IMR-90 (cell line): ENCODE measurements at regions not wholly inside any gene's neighbourhood (a gene's known extent, or its start where the extent isn't known, plus 50 kb on each side); places are given as distances from the start of the nearest gene placed in this dataset.
"Not testable (repeated sequence)": the region's sequence is repeated elsewhere in the genome, so short reads cannot be mapped to it uniquely, and the experiment has no call there.

Experiments
- BHLHE40 ChIP-seq: fragments of 150-350 bp; IDR thresholded peaks from 2 replicates; pipeline ENCODE4 v1.6.1; 2016; ENCODE audit warnings: mild to moderate bottlenecking, low read depth, low read length
- CEBPB ChIP-seq: IDR thresholded peaks from 2 replicates; pipeline ENCODE4 v1.6.1; 2012; ENCODE audit warnings: low read depth, low read length, improper control_type of control experiment
- CHD1 ChIP-seq: IDR thresholded peaks from 2 replicates; pipeline ENCODE4 v1.6.1; 2012; ENCODE audit warnings: low read depth, low read length, improper control_type of control experiment
- CTCF ChIP-seq: conservative IDR thresholded peaks from 2 replicates; pipeline ENCODE4 v1.5.1; 2012; ENCODE audit warnings: mild to moderate bottlenecking, low read depth, low read length, improper control_type of control experiment
- ELK1 ChIP-seq: fragments of 150-350 bp; IDR thresholded peaks from 2 replicates; pipeline ENCODE4 v1.6.1; 2016; ENCODE audit warnings: low read depth, mild to moderate bottlenecking, low read length, moderate library complexity, borderline replicate concordance
- FOS ChIP-seq: fragments of 150-350 bp; IDR thresholded peaks from 2 replicates; pipeline ENCODE4 v1.6.1; 2016; ENCODE audit warnings: low read depth, low read length
- MAFK ChIP-seq: IDR thresholded peaks from 2 replicates; pipeline ENCODE4 v1.6.1; 2012; ENCODE audit warnings: low read depth, low read length, improper control_type of control experiment
- MAZ ChIP-seq: IDR thresholded peaks from 2 replicates; pipeline ENCODE4 v1.6.1; 2012; ENCODE audit warnings: low read depth, mild to moderate bottlenecking, low read length, improper control_type of control experiment, moderate library complexity, borderline replicate concordance
- POLR2A ChIP-seq: IDR thresholded peaks from 2 replicates; pipeline ENCODE4 v1.6.1; 2012; ENCODE audit warnings: mild to moderate bottlenecking, low read depth, low read length
- RAD21 ChIP-seq: IDR thresholded peaks from 2 replicates; pipeline ENCODE4 v1.6.1; 2012; ENCODE audit warnings: low read length, improper control_type of control experiment
- RCOR1 ChIP-seq: IDR thresholded peaks from 2 replicates; pipeline ENCODE4 v1.6.1; 2012; ENCODE audit warnings: mild to moderate bottlenecking, low read length, improper control_type of control experiment; ENCODE audit not compliant: insufficient replicate concordance
- RFX5 ChIP-seq: IDR thresholded peaks from 2 replicates; pipeline ENCODE4 v1.8.0; 2012; ENCODE audit warnings: low read depth, mild to moderate bottlenecking, low read length, moderate library complexity
- SMC3 ChIP-seq: fragments of 150-350 bp; IDR thresholded peaks from 2 replicates; pipeline ENCODE4 v1.6.1; 2016; ENCODE audit warnings: low read depth, mild to moderate bottlenecking, antibody characterized with exemption, low read length, moderate library complexity
- USF2 ChIP-seq: fragments of 150-350 bp; IDR thresholded peaks from 2 replicates; pipeline ENCODE4 v1.6.1; 2017; ENCODE audit warnings: mild to moderate bottlenecking, antibody characterized with exemption, low read length, low read depth

- TF ChIP-seq CTCF, POLR2A, BHLHE40, RAD21, ELK1, USF2, CEBPB, SMC3, RFX5, RCOR1, MAZ, FOS, MAFK, CHD1: not testable (repeated sequence)
Measured at GRCh38 chr13:87336346-87336889, 334.8 kb upstream of the SLITRK5 start.
